ENCODE measurements at regions not wholly inside any gene's neighbourhood (a gene's known extent, or its start where the extent isn't known, plus 50 kb on each side); places are given as distances from the start of the nearest gene placed in this dataset.

- no peak for TF ChIP-seq YY1 (IDR thresholded peaks at IDR 0.05; ENCODE audit: low read depth)
- TF ChIP-seq REST (IDR thresholded peaks at IDR 0.05; ENCODE audit: low read depth), result no peak
- TF ChIP-seq TAF1 (IDR thresholded peaks at IDR 0.05; ENCODE audit: low read depth), result no peak
- TF ChIP-seq EP300 (IDR thresholded peaks at IDR 0.05; ENCODE audit: borderline replicate concordance), result no peak
- TF ChIP-seq, protein P1, sequence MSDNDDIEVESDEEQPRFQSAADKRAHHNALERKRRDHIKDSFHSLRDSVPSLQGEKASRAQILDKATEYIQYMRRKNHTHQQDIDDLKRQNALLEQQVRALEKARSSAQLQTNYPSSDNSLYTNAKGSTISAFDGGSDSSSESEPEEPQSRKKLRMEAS (IDR thresholded peaks at IDR 0.05), result no peak
- TF ChIP-seq CREB1 (IDR thresholded peaks at IDR 0.05; ENCODE audit: low read depth), result no peak
- no peak for TF ChIP-seq RAD21 (IDR thresholded peaks at IDR 0.05; ENCODE audit: low read depth)
- TF ChIP-seq ZBTB7A (IDR thresholded peaks at IDR 0.05; ENCODE audit: low read depth), result no peak
- no peak for TF ChIP-seq FOXM1 (IDR thresholded peaks at IDR 0.05; ENCODE audit: borderline replicate concordance, low read depth)
- no peak for TF ChIP-seq TEAD4 (IDR thresholded peaks at IDR 0.05)
Observed at GRCh38 chr11:29012507-29012906, 904.3 kb downstream of the METTL15 start.

All from Ishikawa (cell line).